GM12892 (cell line): ENCODE measurements at regions not wholly inside any gene's neighbourhood (a gene's known extent, or its start where the extent isn't known, plus 50 kb on each side); places are given as distances from the start of the nearest gene placed in this dataset.

Experiments used
- POLR2A ChIP-seq: IDR thresholded peaks from 2 replicates; pipeline ENCODE4 v1.6.1; 2011; ENCODE audit warnings: low read depth, low read length, control low read depth
- POLR2AphosphoS5 ChIP-seq: IDR thresholded peaks from 2 replicates; pipeline ENCODE4 v1.6.1; 2011; ENCODE audit warnings: low read depth, low read length, control low read depth
- TAF1 ChIP-seq: IDR thresholded peaks from 2 replicates; pipeline ENCODE4 v1.6.1; 2011; ENCODE audit warnings: low read depth, mild to moderate bottlenecking, control low read depth, low read length, borderline replicate concordance

- no peak for TF ChIP-seq POLR2AphosphoS5
- no peak for TF ChIP-seq POLR2A
- no peak for TF ChIP-seq TAF1
Measured at GRCh38 chr9:26574256-26574655, 318.3 kb downstream of the CAAP1 start.
